AG04450 (cell line): ENCODE measurements at regions not wholly inside any gene's neighbourhood (a gene's known extent, or its start where the extent isn't known, plus 50 kb on each side); places are given as distances from the start of the nearest gene placed in this dataset.

Source experiments
- CTCF ChIA-PET: fragments of 300-600, 350-600 bp; formaldehyde crosslinking; extraction: SDS; loops from one replicate; lab custom pipeline; 2022; ENCODE audit warnings: antibody characterized with exemption, inconsistent platforms; lab: Charles Lee
- POLR2A ChIA-PET: fragments of 350-600 bp; formaldehyde crosslinking; extraction: SDS; loops from one replicate; lab custom pipeline; 2021; ENCODE audit warnings: antibody characterized with exemption, inconsistent platforms; lab: Yijun Ruan, JAX
- DNase-seq: peaks from one replicate; pipeline ENCODE4 v3.0.0-alpha.2; 2011; ENCODE audit warnings: low read depth, low spot score
- H3K27ac ChIP-seq: one replicate; pipeline ENCODE4 v1.5.1; 2012; ENCODE audit warnings: low read depth, low read length, control low read depth
- H3K27me3 ChIP-seq: one replicate; pipeline ENCODE4 v1.6.0; 2012; ENCODE audit warnings: low read length; ENCODE audit not compliant: control insufficient read depth, insufficient read depth
- H3K4me3 ChIP-seq: 2 replicates; pipeline ENCODE4 v1.5.1; 2011; ENCODE audit warnings: mild to moderate bottlenecking, low read depth, low read length, control low read depth
- H3K9me3 ChIP-seq: 2 replicates; pipeline ENCODE4 v1.5.1; 2012; ENCODE audit warnings: low read length; ENCODE audit not compliant: control insufficient read depth, insufficient read depth
- CTCF ChIP-seq: IDR thresholded peaks from 2 replicates; pipeline ENCODE4 v1.5.1; 2011; ENCODE audit warnings: low read depth, low read length, control low read depth, inconsistent platforms

DNA sequence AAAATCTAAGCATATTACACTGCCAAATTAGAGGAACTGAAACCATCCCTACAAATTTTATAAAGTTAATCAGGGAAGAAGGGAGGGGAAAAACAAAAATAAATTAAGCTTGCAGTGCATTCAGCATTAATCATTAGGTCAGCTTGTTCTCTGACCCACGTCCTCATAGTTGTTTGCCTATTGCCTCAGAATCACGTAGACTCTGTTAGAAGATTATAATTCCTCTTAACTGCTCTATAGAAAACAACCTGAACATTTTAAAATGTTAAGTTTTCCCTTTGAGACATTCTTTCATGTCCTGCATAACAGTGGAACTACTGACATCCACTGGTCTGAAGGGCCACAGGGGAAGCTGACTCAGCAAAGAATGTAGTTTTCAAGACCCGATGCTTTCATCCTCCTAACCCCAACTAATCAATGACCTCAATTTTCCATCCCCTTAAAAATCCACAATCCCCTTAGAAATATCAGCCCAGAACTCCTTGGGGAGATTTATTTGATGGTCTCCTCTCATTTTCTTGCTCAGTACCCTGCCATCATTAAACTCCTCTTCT lies 112.4 kb downstream of the FBXO4 start:
- no peak overlapping the region for H3K27ac ChIP-seq
- no peak for DNase-seq
- no peak for TF ChIP-seq CTCF
- H3K9me3 ChIP-seq = no peaks in the 10 kb centered on the region
- POLR2A ChIA-PET = no interaction called here
- no peaks in the 10 kb centered on the region for H3K27me3 ChIP-seq
- CTCF ChIA-PET = interaction anchor here (0.7 to 0.9 kb wide), 2 partner anchors 21 to 33 kb away, joined by 3 to 4 read pairs; no protein-coding TSS in a partner anchor
- no peak overlapping the region for H3K4me3 ChIP-seq

DNA sequence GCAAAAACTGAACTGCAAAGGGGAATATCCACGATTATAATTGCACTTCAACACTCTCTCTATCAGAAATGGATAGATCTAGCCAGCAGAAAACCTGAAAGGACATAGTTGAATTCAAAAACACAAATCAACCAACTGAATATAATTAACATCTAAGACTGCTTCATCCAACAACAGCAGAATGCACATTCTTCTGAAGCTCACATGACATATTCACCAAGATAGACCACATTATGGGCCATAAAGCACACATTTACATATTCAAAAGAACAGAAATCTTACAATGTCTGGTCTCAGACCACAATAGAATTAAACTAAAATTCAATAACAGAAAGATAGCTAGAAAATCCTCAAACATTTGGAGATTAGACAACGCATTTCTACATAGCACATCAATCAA lies 118.3 kb downstream of the FBXO4 start:
- CTCF ChIA-PET = interaction anchor here (4.1 kb wide), 1 partner anchor 14 kb away, joined by 24 read pairs; no protein-coding TSS in a partner anchor
- Histone ChIP-seq H3K9me3 (no peaks in the 10 kb centered on the region), H3K27ac (no peak overlapping the region), H3K4me3 (no peak overlapping the region), H3K27me3 (no peaks in the 10 kb centered on the region)
- TF ChIP-seq CTCF = no peak
- DNase-seq = no peak
- POLR2A ChIA-PET = no interaction called here

- CTCF ChIA-PET = interaction anchor here (0.6 to 5.8 kb wide), 28 partner anchors 8 to 1153 kb away, joined by 3 to 182 read pairs (median 4); no protein-coding TSS in a partner anchor
- peak; percentile 0 for DNase-seq
- TF ChIP-seq CTCF = peak; percentile 71
- Histone ChIP-seq H3K4me3 (no peak overlapping the region), H3K27me3 (no peaks in the 10 kb centered on the region), H3K27ac (no peak overlapping the region), H3K9me3 (no peaks in the 10 kb centered on the region)
- POLR2A ChIA-PET = no interaction called here
These were observed 132.2 kb downstream of the FBXO4 start for GRCh38 chr5:42057254-42057690.

DNA sequence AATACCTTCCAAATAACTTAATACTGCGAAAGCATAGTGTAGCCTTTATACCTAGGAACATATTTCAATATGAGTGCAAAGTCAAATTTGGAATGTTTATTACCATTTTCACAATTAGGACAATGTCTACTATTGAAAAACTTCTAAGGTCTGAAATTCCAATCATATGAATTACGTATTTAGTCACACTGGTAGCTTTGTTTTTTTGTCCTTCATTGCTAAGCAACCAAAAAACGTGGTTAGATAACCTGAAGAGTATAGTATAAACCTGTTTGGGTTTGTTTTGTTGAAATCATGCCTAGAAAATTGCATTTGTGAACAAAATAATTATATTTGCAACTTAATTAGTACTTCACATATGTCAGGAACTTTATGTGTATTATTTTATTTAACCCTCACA lies 134.2 kb downstream of the FBXO4 start:
- CTCF ChIA-PET = interaction anchor here (5.8 kb wide), 1 partner anchor 203 kb away, joined by 182 read pairs; no protein-coding TSS in a partner anchor
- H3K9me3 ChIP-seq = no peaks in the 10 kb centered on the region
- TF ChIP-seq CTCF = no peak
- DNase-seq = no peak
- no peak overlapping the region for H3K27ac ChIP-seq
- no peak overlapping the region for H3K4me3 ChIP-seq
- no peaks in the 10 kb centered on the region for H3K27me3 ChIP-seq
- POLR2A ChIA-PET = no interaction called here

DNA sequence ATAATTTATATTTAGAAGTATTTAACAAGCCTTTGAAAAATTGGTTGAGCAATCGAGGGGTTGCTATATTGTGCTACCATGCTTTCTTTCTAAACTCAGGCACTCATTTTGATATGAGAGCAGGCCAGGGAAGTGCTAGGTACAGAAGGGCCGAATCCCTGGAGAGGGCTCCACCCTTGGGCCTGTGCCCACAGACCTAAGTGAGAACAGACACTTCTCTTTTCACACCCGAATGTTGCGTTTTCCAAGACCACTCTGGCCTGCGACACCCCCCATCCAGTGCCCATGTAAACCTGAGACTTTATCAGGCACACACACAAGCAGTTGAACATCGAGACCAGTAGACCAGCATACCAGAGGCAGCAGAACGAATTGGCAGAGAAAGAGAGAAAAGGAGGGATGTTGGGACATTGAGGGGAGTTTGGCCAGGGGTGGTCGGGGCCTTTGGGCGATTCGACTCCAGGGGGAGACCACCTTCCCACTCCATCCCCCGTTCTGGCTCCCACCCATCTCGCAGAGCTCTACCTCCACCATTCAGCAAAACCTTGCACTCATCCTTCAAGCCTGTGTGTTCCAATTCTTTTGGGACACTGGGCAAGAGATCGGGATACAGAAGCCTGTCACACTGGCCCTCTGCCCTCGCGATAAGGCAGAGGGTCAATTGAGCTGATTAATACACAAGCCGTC lies 134.8 kb downstream of the FBXO4 start:
- CTCF ChIA-PET = interaction anchor here (5.8 kb wide), 1 partner anchor 204 kb away, joined by 182 read pairs; no protein-coding TSS in a partner anchor
- no peaks in the 10 kb centered on the region for H3K27me3 ChIP-seq
- no peak for TF ChIP-seq CTCF
- no peaks in the 10 kb centered on the region for H3K9me3 ChIP-seq
- no peak overlapping the region for H3K27ac ChIP-seq
- DNase-seq = no peak
- no peak overlapping the region for H3K4me3 ChIP-seq
- POLR2A ChIA-PET = no interaction called here
